Suprapubic skin (tissue), 4 donors: ENCODE measurements at regions not wholly inside any gene's neighbourhood (a gene's known extent, or its start where the extent isn't known, plus 50 kb on each side); places are given as distances from the start of the nearest gene placed in this dataset.

Experiments
- CTCF ChIP-seq, 2 donors: fragments of 200-600 bp in 1 of 2; fragments of 450-650 bp in 1 of 2; sonication (generic) in 1 of 2; IDR thresholded peaks; one replicate each; pipeline ENCODE4 v1.5.1; 2016 to 2019; ENCODE audit warnings: antibody characterized with exemption in 2 of 2, mild to moderate bottlenecking in 1 of 2, moderate library complexity in 1 of 2
- EP300 ChIP-seq: sonication (generic); formaldehyde crosslinking; IDR thresholded peaks from one replicate; pipeline ENCODE4 v1.6.1; 2017; ENCODE audit warnings: antibody characterized with exemption
- POLR2A ChIP-seq, 2 donors: fragments of 450-650 bp; IDR thresholded peaks; one replicate each; pipeline ENCODE4 v1.6.1; 2017; ENCODE audit warnings: antibody characterized with exemption in 2 of 2, mild to moderate bottlenecking in 2 of 2, moderate library complexity in 2 of 2
- POLR2AphosphoS5 ChIP-seq, 3 donors: sonication (generic); formaldehyde crosslinking; IDR thresholded peaks; one replicate each; pipeline ENCODE4 v1.6.1; 2017; ENCODE audit warnings: antibody characterized with exemption in 3 of 3

- TF ChIP-seq CTCF (IDR thresholded peaks at IDR 0.05) (no peak), POLR2A (IDR thresholded peaks at IDR 0.05) (no peak), EP300 (no peak), POLR2AphosphoS5 (IDR thresholded peaks at IDR 0.05) (no peak)
Observed at GRCh38 chr22:22076361-22076760, 93.8 kb upstream of the TOP3B start.
